Esophagus squamous epithelium (tissue), 5 donors: ENCODE measurements at regions not wholly inside any gene's neighbourhood (a gene's known extent, or its start where the extent isn't known, plus 50 kb on each side); places are given as distances from the start of the nearest gene placed in this dataset.

Source experiments
- DNase-seq: peaks from one replicate; lab custom pipeline; 2025; lab: John Stamatoyannopoulos, UW
- H3K27ac ChIP-seq, 4 donors: fragments of 200-600 bp; sonication (generic); one replicate each; pipeline ENCODE4 v1.5.1; 2016 to 2019; ENCODE audit warnings: mild to moderate bottlenecking in 1 of 4
- H3K27me3 ChIP-seq, 4 donors: fragments of 200-600 bp; sonication (generic); 1 replicate in 3 of 4; 2 replicates in 1 of 4; pipeline versions ENCODE4 v1.5.1 to v1.6.0; 2017 to 2021; ENCODE audit warnings: antibody characterized with exemption in 1 of 4
- H3K36me3 ChIP-seq, 3 donors: fragments of 200-600 bp; sonication (generic); one replicate each; pipeline ENCODE4 v1.5.1; 2016 to 2019
- H3K4me1 ChIP-seq, 3 donors: fragments of 200-600 bp; sonication (generic); one replicate each; pipeline ENCODE4 v1.5.1; 2017 to 2019
- H3K4me3 ChIP-seq, 4 donors: fragments of 200-600 bp; sonication (generic); 1 replicate in 3 of 4; 2 replicates in 1 of 4; pipeline ENCODE4 v1.5.1; 2016 to 2019; ENCODE audit warnings: mild to moderate bottlenecking in 2 of 4, moderate library complexity in 1 of 4
- H3K9me3 ChIP-seq, 3 donors: fragments of 200-600 bp; sonication (generic); one replicate each; pipeline ENCODE4 v1.5.1; 2016 to 2019
- CTCF ChIP-seq, 6 experiments: fragments of 450-650 bp in 4 of 6; fragments of 200-600 bp in 2 of 6; sonication (generic) in 2 of 6; IDR thresholded peaks; one replicate each; pipeline ENCODE4 v1.5.1; 2016 to 2019; ENCODE audit warnings: antibody characterized with exemption in 6 of 6, mild to moderate bottlenecking in 4 of 6, moderate library complexity in 4 of 6
- POLR2A ChIP-seq, 4 donors: fragments of 450-650 bp; IDR thresholded peaks; one replicate each; pipeline ENCODE4 v1.6.1; 2017; ENCODE audit warnings: antibody characterized with exemption in 4 of 4, mild to moderate bottlenecking in 4 of 4, moderate library complexity in 3 of 4
- WGBS, 2 donors: methylation state at CpG; one replicate each; pipeline ENCODE4 v1.1.5; 2018; 5-methylcytosine and 5-hydroxymethylcytosine counted together
- intact Hi-C: fragments of 100-400 bp; cut with DNase I; formaldehyde crosslinking; loops from one replicate; pipeline ENCODE4 v1.15.0; 2022
- donor health status: DM: yes; HTN: yes; CAD: no.

- Histone ChIP-seq H3K4me3 (no peak overlapping the region), H3K4me1 (no peaks in the 10 kb centered on the region), H3K36me3 (no peaks in the 10 kb centered on the region), H3K9me3 (no peaks in the 10 kb centered on the region), H3K27me3 (no peaks in the 10 kb centered on the region), H3K27ac (no peak overlapping the region)
- intact Hi-C loops = no loop called here
- WGBS, 2 donors = 76 to 79% methylated on average over 7 of the region's 7 CpGs
- no peak for DNase-seq
- TF ChIP-seq POLR2A (IDR thresholded peaks at IDR 0.05) (no peak), CTCF (IDR thresholded peaks at IDR 0.05) (no peak)
These were observed 283.8 kb downstream of the MRPL39 start for GRCh38 chr21:25323356-25323949.

- DNase-seq = no peak
- no peaks in the 10 kb centered on the region for H3K27me3 ChIP-seq
- no peaks in the 10 kb centered on the region for H3K36me3 ChIP-seq
- intact Hi-C loops = no loop called here
- 56 to 69% methylated on average over 1 of the region's 1 CpG for WGBS, 2 donors
- H3K9me3 ChIP-seq = peaks cover 0 to 3% (median under 1%) of the 10 kb centered on the region in 3 donors
- TF ChIP-seq CTCF (IDR thresholded peaks at IDR 0.05) (no peak), POLR2A (IDR thresholded peaks at IDR 0.05) (no peak)
- no peak overlapping the region for H3K27ac ChIP-seq
- no peaks in the 10 kb centered on the region for H3K4me1 ChIP-seq
- H3K4me3 ChIP-seq = no peak overlapping the region
These were observed 293.0 kb downstream of the MRPL39 start for GRCh38 chr21:25314247-25314646.

- H3K4me1 ChIP-seq = no peaks in the 10 kb centered on the region
- no peak for TF ChIP-seq POLR2A (IDR thresholded peaks at IDR 0.05)
- TF ChIP-seq CTCF (IDR thresholded peaks at IDR 0.05) = peak in 1 of 6 experiments; percentile 29
- H3K36me3 ChIP-seq = no peaks in the 10 kb centered on the region
- no peaks in the 10 kb centered on the region for H3K27me3 ChIP-seq
- DNase-seq = no peak
- peaks cover 0 to 6% (median 4%) of the 10 kb centered on the region in 3 donors for H3K9me3 ChIP-seq
- no peak overlapping the region for H3K4me3 ChIP-seq
- intact Hi-C loops = no loop called here
- WGBS, 2 donors = 16 to 21% methylated on average over 3 of the region's 3 CpGs
- H3K27ac ChIP-seq = no peak overlapping the region
These were observed 293.5 kb downstream of the MRPL39 start for GRCh38 chr21:25313829-25314228.

- intact Hi-C loops = no loop called here
These were observed 299.8 kb downstream of the MRPL39 start for GRCh38 chr21:25307489-25307888.

More at GRCh38 chr21:25307489-25307888, 299.8 kb downstream of the MRPL39 start:
- DNase-seq = no peak
- Histone ChIP-seq H3K36me3 (no peaks in the 10 kb centered on the region), H3K4me3 (no peak overlapping the region), H3K27me3 (no peaks in the 10 kb centered on the region), H3K27ac (no peak overlapping the region), H3K4me1 (no peaks in the 10 kb centered on the region), H3K9me3 (peaks cover 0 to 8% (median 4%) of the 10 kb centered on the region in 3 donors)
- 77 to 86% methylated on average over 1 of the region's 1 CpG for WGBS, 2 donors
- TF ChIP-seq CTCF (IDR thresholded peaks at IDR 0.05) = no peak
- TF ChIP-seq POLR2A (IDR thresholded peaks at IDR 0.05) = no peak
